Left renal cortex interstitium (tissue), 4 donors: ENCODE measurements at regions not wholly inside any gene's neighbourhood (a gene's known extent, or its start where the extent isn't known, plus 50 kb on each side); places are given as distances from the start of the nearest gene placed in this dataset.
"Not testable (repeated sequence)": the region's sequence is repeated elsewhere in the genome, so short reads cannot be mapped to it uniquely, and the experiment has no call there.

ENCODE experiments used
- DNase-seq, 4 donors: peaks; one replicate each; pipeline ENCODE4 v3.0.0-alpha.2; 2013; ENCODE audit warnings: low read depth in 4 of 4, low spot score in 2 of 4, missing footprints in 1 of 4

DNA sequence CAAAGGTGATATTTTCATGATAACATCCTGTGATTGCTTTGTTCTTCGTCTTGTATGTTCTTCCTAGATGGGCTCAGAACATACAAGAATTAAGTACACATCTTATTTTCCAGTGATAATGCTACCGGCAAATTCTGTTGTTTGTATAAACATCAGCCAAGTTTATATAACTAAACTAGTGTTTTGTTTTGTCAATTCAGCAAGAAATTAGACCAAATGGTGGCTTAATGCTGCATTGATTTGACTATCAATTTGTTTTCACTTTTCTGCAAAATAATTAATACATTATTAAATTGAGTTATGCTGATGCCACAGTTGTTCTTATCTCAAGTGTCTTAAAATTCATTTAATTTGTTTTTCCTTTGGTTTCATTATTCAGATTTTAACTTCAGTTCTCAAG is 177.7 kb downstream of the OR4F29 start:
- DNase-seq: not testable (repeated sequence)

DNA sequence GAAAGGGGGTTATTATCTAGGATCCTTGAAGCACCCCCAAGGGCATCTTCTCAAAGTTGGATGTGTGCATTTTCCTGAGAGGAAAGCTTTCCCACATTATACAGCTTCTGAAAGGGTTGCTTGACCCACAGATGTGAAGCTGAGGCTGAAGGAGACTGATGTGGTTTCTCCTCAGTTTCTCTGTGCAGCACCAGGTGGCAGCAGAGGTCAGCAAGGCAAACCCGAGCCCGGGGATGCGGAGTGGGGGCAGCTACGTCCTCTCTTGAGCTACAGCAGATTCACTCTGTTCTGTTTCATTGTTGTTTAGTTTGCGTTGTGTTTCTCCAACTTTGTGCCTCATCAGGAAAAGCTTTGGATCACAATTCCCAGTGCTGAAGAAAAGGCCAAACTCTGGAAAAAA is 183.7 kb downstream of the OR4F29 start:
- DNase-seq: peak in 3 of 4 donors; percentile 1 to 22 (median 16)
